DOHH2 (cell line): ENCODE measurements at regions not wholly inside any gene's neighbourhood (a gene's known extent, or its start where the extent isn't known, plus 50 kb on each side); places are given as distances from the start of the nearest gene placed in this dataset.

Experiments
- H3F3A ChIP-seq: fragments of 200-600 bp; sonication (generic), shearing (Covaris generic); 2 replicates; pipeline ENCODE4 v1.6.0; 2016; ENCODE audit warnings: antibody characterized with exemption, mild to moderate bottlenecking; ENCODE audit not compliant: control insufficient read depth, insufficient read depth
- H3K27ac ChIP-seq: fragments of 200-600 bp; sonication (generic); 2 replicates; pipeline ENCODE4 v1.5.1; 2014; ENCODE audit warnings: low read depth, mild to moderate bottlenecking, low read length, moderate library complexity
- H3K27me3 ChIP-seq: fragments of 200-600 bp; sonication (generic); 2 replicates; pipeline ENCODE4 v1.6.1; 2014; ENCODE audit warnings: mild to moderate bottlenecking, low read length, mixed read lengths; ENCODE audit not compliant: control insufficient read depth
- H3K36me3 ChIP-seq: fragments of 200-600 bp; sonication (generic); 2 replicates; pipeline ENCODE4 v1.6.1; 2014; ENCODE audit warnings: mild to moderate bottlenecking, low read length, moderate library complexity, mixed read lengths; ENCODE audit not compliant: control insufficient read depth
- H3K4me1 ChIP-seq: fragments of 200-600 bp; sonication (generic); 2 replicates; pipeline ENCODE4 v1.6.1; 2014; ENCODE audit warnings: mild to moderate bottlenecking, low read length, mixed read lengths; ENCODE audit not compliant: control insufficient read depth
- H3K4me2 ChIP-seq: fragments of 200-600 bp; sonication (generic); 2 replicates; pipeline ENCODE4 v1.6.0; 2014; ENCODE audit warnings: mild to moderate bottlenecking, low read length, moderate library complexity
- H3K4me3 ChIP-seq: fragments of 200-600 bp; sonication (generic); 2 replicates; pipeline ENCODE4 v1.5.1; 2014; ENCODE audit warnings: mild to moderate bottlenecking, low read length, mixed read lengths
- H3K79me2 ChIP-seq: fragments of 200-600 bp; sonication (generic); 2 replicates; pipeline ENCODE4 v1.6.1; 2014; ENCODE audit warnings: mild to moderate bottlenecking, low read length, mixed read lengths; ENCODE audit not compliant: control insufficient read depth
- H3K9me2 ChIP-seq: fragments of 200-600 bp; sonication (generic); replicated peaks from 2 replicates; pipeline ENCODE4 v1.6.1; 2014; ENCODE audit warnings: mild to moderate bottlenecking, low read length, mixed read lengths; ENCODE audit not compliant: control insufficient read depth
- H3K9me3 ChIP-seq: fragments of 200-600 bp; sonication (generic); 2 replicates; pipeline ENCODE4 v1.6.1; 2014; ENCODE audit warnings: antibody characterized with exemption, low read length, mixed read lengths; ENCODE audit not compliant: control insufficient read depth, insufficient read depth
- H4K20me1 ChIP-seq: fragments of 200-600 bp; sonication (generic); 2 replicates; pipeline ENCODE4 v1.6.0; 2014; ENCODE audit warnings: low read depth, mild to moderate bottlenecking, antibody characterized with exemption, low read length, moderate library complexity; ENCODE audit not compliant: control insufficient read depth, insufficient read depth
- CTCF ChIP-seq: fragments of 200-600 bp; sonication (generic); IDR thresholded peaks from one replicate; pipeline ENCODE4 v1.5.1; 2014; ENCODE audit warnings: antibody characterized with exemption, mild to moderate bottlenecking, low read depth, low read length; ENCODE audit not compliant: poor library complexity, severe bottlenecking
- EZH2phosphoT487 ChIP-seq: fragments of 200-600 bp; sonication (generic); IDR thresholded peaks from 2 replicates; pipeline ENCODE4 v1.6.1; 2017; ENCODE audit warnings: borderline replicate concordance, mild to moderate bottlenecking, antibody characterized with exemption, low read length, moderate library complexity, mixed read lengths

GRCh38 chr20:22826306-22827230 is 208.5 kb upstream of the SSTR4 start:
- Histone ChIP-seq H3K36me3 (no peaks in the 10 kb centered on the region), H3K27me3 (no peaks in the 10 kb centered on the region), H4K20me1 (no peaks in the 10 kb centered on the region), H3K4me2 (no peak overlapping the region), H3K9me3 (no peaks in the 10 kb centered on the region), H3K4me1 (no peaks in the 10 kb centered on the region), H3K9me2 (no peaks in the 10 kb centered on the region), H3K79me2 (no peaks in the 10 kb centered on the region), H3F3A (no peaks in the 10 kb centered on the region), H3K27ac (no peak overlapping the region), H3K4me3 (no peak overlapping the region)
- no peak for TF ChIP-seq CTCF
- no peak for TF ChIP-seq EZH2phosphoT487

- TF ChIP-seq CTCF: no peak
- TF ChIP-seq EZH2phosphoT487: no peak
- H3K27ac ChIP-seq: no peak overlapping the region
- H3F3A ChIP-seq: no peaks in the 10 kb centered on the region
- H3K4me1 ChIP-seq: no peaks in the 10 kb centered on the region
- H3K4me3 ChIP-seq: no peak overlapping the region
- no peaks in the 10 kb centered on the region for H3K27me3 ChIP-seq
- H3K36me3 ChIP-seq: no peaks in the 10 kb centered on the region
- H3K9me2 ChIP-seq: no peaks in the 10 kb centered on the region
- H4K20me1 ChIP-seq: no peaks in the 10 kb centered on the region
- H3K79me2 ChIP-seq: no peaks in the 10 kb centered on the region
- H3K4me2 ChIP-seq: no peak overlapping the region
- H3K9me3 ChIP-seq: no peaks in the 10 kb centered on the region
These were observed 207.2 kb upstream of the SSTR4 start for GRCh38 chr20:22827916-22828315.

- Histone ChIP-seq H3K79me2 (no peaks in the 10 kb centered on the region), H3K4me3 (no peak overlapping the region), H3F3A (no peaks in the 10 kb centered on the region), H3K36me3 (no peaks in the 10 kb centered on the region), H3K27ac (no peak overlapping the region), H3K9me3 (no peaks in the 10 kb centered on the region), H3K4me2 (no peak overlapping the region), H3K9me2 (no peaks in the 10 kb centered on the region), H4K20me1 (no peaks in the 10 kb centered on the region), H3K4me1 (no peaks in the 10 kb centered on the region), H3K27me3 (no peaks in the 10 kb centered on the region)
- no peak for TF ChIP-seq EZH2phosphoT487
- no peak for TF ChIP-seq CTCF
These were observed 205.8 kb upstream of the SSTR4 start for GRCh38 chr20:22829356-22829755.
